IMR-90 (cell line): ENCODE measurements at regions not wholly inside any gene's neighbourhood (a gene's known extent, or its start where the extent isn't known, plus 50 kb on each side); places are given as distances from the start of the nearest gene placed in this dataset.

ENCODE experiments used
- ATAC-seq: fragments of 200-7000 bp; cut with Tn5 transposase; 2 replicates; pipeline ENCODE4 v1.9.1; 2020; ENCODE audit warnings: low read depth, mild to moderate bottlenecking, moderate library complexity
- BruUV-seq: library from RNA; stranded (reverse); fragments of 400-500 nt; replicated peaks from 2 replicates; lab custom pipeline; 2021; lab: Mats Ljungman, UMichigan
- CTCF ChIA-PET: fragments of 300-600 bp; formaldehyde crosslinking; extraction: SDS; loops from one replicate; lab custom pipeline; 2021; ENCODE audit warnings: antibody characterized with exemption; lab: Yijun Ruan, JAX
- POLR2A ChIA-PET: fragments of 300-600 bp; sonication (Branson Sonifier 250); formaldehyde crosslinking; loops from one replicate; lab custom pipeline; 2022; ENCODE audit warnings: antibody characterized with exemption; ENCODE audit not compliant: unreplicated experiment; lab: Charles Lee
- DNase-seq: peaks from one replicate; pipeline ENCODE4 v3.0.0; 2013
- H2AFZ ChIP-seq: replicated peaks from 2 replicates; pipeline ENCODE3; 2013; ENCODE audit warnings: low read length, mild to moderate bottlenecking; ENCODE audit not compliant: poor library complexity
- H2AK5ac ChIP-seq: 2 replicates; pipeline ENCODE4 v1.6.1; 2013; ENCODE audit warnings: low read depth, low read length, inconsistent platforms
- H2AK9ac ChIP-seq: replicated peaks from 2 replicates; pipeline ENCODE3; 2013; ENCODE audit warnings: mild to moderate bottlenecking, low read depth, low read length, moderate library complexity; ENCODE audit not compliant: poor library complexity
- H2BK120ac ChIP-seq: 2 replicates; pipeline ENCODE4 v1.6.1; 2013; ENCODE audit warnings: low read depth, low read length, inconsistent platforms
- H2BK15ac ChIP-seq: 3 replicates; pipeline ENCODE4 v1.6.1; 2013; ENCODE audit warnings: low read depth, low read length, inconsistent platforms
- H2BK20ac ChIP-seq: 2 replicates; pipeline ENCODE4 v1.6.1; 2013; ENCODE audit warnings: low read depth, mild to moderate bottlenecking, inconsistent platforms, low read length, moderate library complexity
- H2BK5ac ChIP-seq: 2 replicates; pipeline ENCODE4 v1.6.1; 2013; ENCODE audit warnings: mild to moderate bottlenecking, low read depth, low read length, inconsistent platforms; ENCODE audit not compliant: poor library complexity, severe bottlenecking
- H3K14ac ChIP-seq: replicated peaks from 2 replicates; pipeline ENCODE4 v1.6.1; 2013; ENCODE audit warnings: low read depth, low read length, inconsistent platforms
- H3K18ac ChIP-seq: 2 replicates; pipeline ENCODE4 v1.6.1; 2013; ENCODE audit warnings: low read depth, low read length, control low read depth
- H3K23ac ChIP-seq: 2 replicates; pipeline ENCODE4 v1.6.1; 2013; ENCODE audit warnings: low read depth, low read length, inconsistent platforms
- H3K27ac ChIP-seq: 2 replicates; pipeline ENCODE4 v1.5.1; 2013; ENCODE audit warnings: mild to moderate bottlenecking, control low read depth, low read length; ENCODE audit not compliant: insufficient read depth
- H3K27me3 ChIP-seq: 2 replicates; pipeline ENCODE4 v1.6.1; 2013; ENCODE audit warnings: low read length; ENCODE audit not compliant: control insufficient read depth, insufficient read depth
- H3K36me3 ChIP-seq: 2 replicates; pipeline ENCODE4 v1.6.1; 2013; ENCODE audit warnings: low read length, mixed read lengths; ENCODE audit not compliant: control insufficient read depth, insufficient read depth
- H3K4ac ChIP-seq: 2 replicates; pipeline ENCODE4 v1.6.1; 2013; ENCODE audit warnings: low read depth, low read length, inconsistent platforms
- H3K4me1 ChIP-seq: 2 replicates; pipeline ENCODE4 v1.6.1; 2013; ENCODE audit warnings: low read length, mixed read lengths; ENCODE audit not compliant: control insufficient read depth, insufficient read depth
- H3K4me2 ChIP-seq: 2 replicates; pipeline ENCODE4 v1.6.1; 2013; ENCODE audit warnings: low read depth, mild to moderate bottlenecking, control low read depth, low read length, moderate library complexity
- H3K4me3 ChIP-seq: 2 replicates; pipeline ENCODE4 v1.5.1; 2013; ENCODE audit warnings: low read depth, mild to moderate bottlenecking, control low read depth, low read length, moderate library complexity; ENCODE audit not compliant: insufficient read depth
- H3K56ac ChIP-seq: 2 replicates; pipeline ENCODE4 v1.6.1; 2013; ENCODE audit warnings: low read length, inconsistent platforms; ENCODE audit not compliant: insufficient read depth; ENCODE audit errors: extremely low read depth
- H3K79me1 ChIP-seq, 2 experiments: 2 replicates each; pipeline ENCODE4 v1.6.1; 2013; ENCODE audit warnings: low read length in 2 of 2, inconsistent platforms in 1 of 2, low read depth in 1 of 2
- H3K9ac ChIP-seq: 2 replicates; pipeline ENCODE4 v1.6.1; 2013; ENCODE audit warnings: low read depth, low read length, control low read depth
- H3K9me1 ChIP-seq: 2 replicates; pipeline ENCODE4 v1.6.1; 2013; ENCODE audit warnings: low read length, inconsistent platforms; ENCODE audit not compliant: insufficient read depth
- H3K9me3 ChIP-seq: 2 replicates; pipeline ENCODE4 v1.6.1; 2013; ENCODE audit warnings: low read length; ENCODE audit not compliant: control insufficient read depth, insufficient read depth
- H4K20me1 ChIP-seq: 2 replicates; pipeline ENCODE4 v1.6.1; 2013; ENCODE audit warnings: low read length, inconsistent platforms; ENCODE audit not compliant: insufficient read depth
- H4K5ac ChIP-seq: 2 replicates; pipeline ENCODE4 v1.6.1; 2013; ENCODE audit warnings: mild to moderate bottlenecking, low read depth, low read length, control low read depth
- H4K8ac ChIP-seq, 2 experiments: 2 replicates each; pipeline ENCODE4 v1.6.1; 2013; ENCODE audit warnings: low read depth in 2 of 2, low read length in 2 of 2, control low read depth in 1 of 2, inconsistent platforms in 1 of 2
- H4K91ac ChIP-seq: 2 replicates; pipeline ENCODE4 v1.6.1; 2013; ENCODE audit warnings: low read depth, low read length, inconsistent platforms; ENCODE audit not compliant: insufficient read depth
- BHLHE40 ChIP-seq: fragments of 150-350 bp; IDR thresholded peaks from 2 replicates; pipeline ENCODE4 v1.6.1; 2016; ENCODE audit warnings: mild to moderate bottlenecking, low read depth, low read length
- CHD1 ChIP-seq: IDR thresholded peaks from 2 replicates; pipeline ENCODE4 v1.6.1; 2012; ENCODE audit warnings: low read depth, low read length, improper control_type of control experiment
- ELK1 ChIP-seq: fragments of 150-350 bp; IDR thresholded peaks from 2 replicates; pipeline ENCODE4 v1.6.1; 2016; ENCODE audit warnings: low read depth, mild to moderate bottlenecking, low read length, moderate library complexity, borderline replicate concordance
- MAFK ChIP-seq: IDR thresholded peaks from 2 replicates; pipeline ENCODE4 v1.6.1; 2012; ENCODE audit warnings: low read depth, low read length, improper control_type of control experiment
- MAZ ChIP-seq: IDR thresholded peaks from 2 replicates; pipeline ENCODE4 v1.6.1; 2012; ENCODE audit warnings: low read depth, mild to moderate bottlenecking, low read length, improper control_type of control experiment, moderate library complexity, borderline replicate concordance
- NFE2L2 ChIP-seq: fragments of 150-350 bp; IDR thresholded peaks from 2 replicates; pipeline ENCODE4 v1.6.1; 2016; ENCODE audit warnings: low read depth, mild to moderate bottlenecking, low read length
- POLR2A ChIP-seq: IDR thresholded peaks from 2 replicates; pipeline ENCODE4 v1.6.1; 2012; ENCODE audit warnings: mild to moderate bottlenecking, low read depth, low read length
- RAD21 ChIP-seq: IDR thresholded peaks from 2 replicates; pipeline ENCODE4 v1.6.1; 2012; ENCODE audit warnings: low read length, improper control_type of control experiment
- RCOR1 ChIP-seq: IDR thresholded peaks from 2 replicates; pipeline ENCODE4 v1.6.1; 2012; ENCODE audit warnings: mild to moderate bottlenecking, low read length, improper control_type of control experiment; ENCODE audit not compliant: insufficient replicate concordance
- RFX5 ChIP-seq: IDR thresholded peaks from 2 replicates; pipeline ENCODE4 v1.8.0; 2012; ENCODE audit warnings: low read depth, mild to moderate bottlenecking, low read length, moderate library complexity
- SMC3 ChIP-seq: fragments of 150-350 bp; IDR thresholded peaks from 2 replicates; pipeline ENCODE4 v1.6.1; 2016; ENCODE audit warnings: low read depth, mild to moderate bottlenecking, antibody characterized with exemption, low read length, moderate library complexity
- WGBS, 2 experiments: methylation state at CpG; one replicate each; pipeline versions ENCODE4 v1.1.5 to v1.1.7; 2013; ENCODE audit warnings: missing lambda C conversion rate in 2 of 2; ENCODE audit not compliant: insufficient read length in 1 of 2; ENCODE audit errors: extremely low coverage in 2 of 2; 5-methylcytosine and 5-hydroxymethylcytosine counted together
- dilution Hi-C: fragments of 300-500 bp; cut with HindIII; formaldehyde crosslinking; loops from one replicate; pipeline ENCODE4 v1.14.3; 2018; ENCODE audit warnings: low sequenced_read_pairs; ENCODE audit not compliant: unreplicated experiment
- in situ Hi-C: fragments of 300-500 bp; cut with MboI; formaldehyde crosslinking; loops from 3 replicates; pipeline ENCODE4 v1.14.3; 2019; ENCODE audit warnings: low sequenced_read_pairs, inconsistent platforms, mixed read lengths
- intact Hi-C: fragments of 100-400 bp; cut with micrococcal nuclease; formaldehyde crosslinking; loops from 2 replicates; pipeline ENCODE4 v1.10.0; 2022
- TF ChIP-seq, protein P1 (sequence below): conservative IDR thresholded peaks from 2 replicates; pipeline ENCODE4 v1.5.1; 2012; ENCODE audit warnings: mild to moderate bottlenecking, low read depth, low read length, improper control_type of control experiment

DNA sequence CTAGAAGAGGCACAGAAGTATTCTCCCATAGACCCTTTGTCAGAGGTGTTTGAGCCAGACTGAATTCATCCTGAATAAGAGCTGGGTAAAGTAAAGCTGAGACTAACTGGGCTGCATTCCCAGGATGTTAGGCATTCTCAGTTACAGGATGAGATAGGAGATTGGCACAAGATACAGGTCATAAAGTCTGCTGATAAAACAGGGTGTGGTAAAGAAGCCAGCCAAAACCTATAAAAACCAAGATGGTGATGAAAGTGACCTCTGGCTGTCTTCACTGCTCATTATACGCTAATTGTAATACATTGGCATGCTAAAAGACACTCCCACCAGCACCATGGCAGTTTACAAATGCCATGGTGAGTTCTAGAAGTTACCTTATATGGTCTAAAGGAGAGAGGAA is 364.9 kb upstream of the TMEFF2 start:
- no peak overlapping the region for H3K27ac ChIP-seq
- no CpG with 5 or more reads among the region's 1 CpG for WGBS, 2 experiments
- H2BK20ac ChIP-seq, result no peak overlapping the region
- TF ChIP-seq, protein P1, sequence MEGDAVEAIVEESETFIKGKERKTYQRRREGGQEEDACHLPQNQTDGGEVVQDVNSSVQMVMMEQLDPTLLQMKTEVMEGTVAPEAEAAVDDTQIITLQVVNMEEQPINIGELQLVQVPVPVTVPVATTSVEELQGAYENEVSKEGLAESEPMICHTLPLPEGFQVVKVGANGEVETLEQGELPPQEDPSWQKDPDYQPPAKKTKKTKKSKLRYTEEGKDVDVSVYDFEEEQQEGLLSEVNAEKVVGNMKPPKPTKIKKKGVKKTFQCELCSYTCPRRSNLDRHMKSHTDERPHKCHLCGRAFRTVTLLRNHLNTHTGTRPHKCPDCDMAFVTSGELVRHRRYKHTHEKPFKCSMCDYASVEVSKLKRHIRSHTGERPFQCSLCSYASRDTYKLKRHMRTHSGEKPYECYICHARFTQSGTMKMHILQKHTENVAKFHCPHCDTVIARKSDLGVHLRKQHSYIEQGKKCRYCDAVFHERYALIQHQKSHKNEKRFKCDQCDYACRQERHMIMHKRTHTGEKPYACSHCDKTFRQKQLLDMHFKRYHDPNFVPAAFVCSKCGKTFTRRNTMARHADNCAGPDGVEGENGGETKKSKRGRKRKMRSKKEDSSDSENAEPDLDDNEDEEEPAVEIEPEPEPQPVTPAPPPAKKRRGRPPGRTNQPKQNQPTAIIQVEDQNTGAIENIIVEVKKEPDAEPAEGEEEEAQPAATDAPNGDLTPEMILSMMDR, result no peak
- TF ChIP-seq ELK1, result no peak
- no peak for TF ChIP-seq POLR2A
- TF ChIP-seq MAZ, result no peak
- no peak for TF ChIP-seq RAD21
- no peak for TF ChIP-seq SMC3
- no peak for TF ChIP-seq RCOR1
- TF ChIP-seq MAFK, result no peak
- TF ChIP-seq CHD1, result no peak
- TF ChIP-seq BHLHE40, result no peak
- no peak for TF ChIP-seq NFE2L2
- TF ChIP-seq RFX5, result no peak
- no peak overlapping the region for H4K8ac ChIP-seq
- no peak for ATAC-seq
- H3K4me3 ChIP-seq, result no peak overlapping the region
- in situ Hi-C loops (no loop called here), intact Hi-C loops (no loop called here), dilution Hi-C loops (no loop called here)
- no peak overlapping the region for H2BK5ac ChIP-seq
- H3K14ac ChIP-seq, result no peak overlapping the region
- no peaks in the 10 kb centered on the region for H3K79me1 ChIP-seq
- ChIA-PET POLR2A (no interaction called here), CTCF (no interaction called here)
- H3K9me1 ChIP-seq, result no peaks in the 10 kb centered on the region
- H2AK9ac ChIP-seq, result no peak overlapping the region
- H3K4me2 ChIP-seq, result no peak overlapping the region
- no TSS peak for BruUV-seq
- no peak overlapping the region for H3K18ac ChIP-seq
- no peaks in the 10 kb centered on the region for H3K27me3 ChIP-seq
- H2AK5ac ChIP-seq, result no peak overlapping the region
- peaks cover 2% of the 10 kb centered on the region for H3K9me3 ChIP-seq
- H4K5ac ChIP-seq, result no peak overlapping the region
- DNase-seq, result no peak
- H4K20me1 ChIP-seq, result no peaks in the 10 kb centered on the region
- no peaks in the 10 kb centered on the region for H3K36me3 ChIP-seq
- no peak overlapping the region for H3K9ac ChIP-seq
- H4K91ac ChIP-seq, result no peak overlapping the region
- no peak overlapping the region for H3K56ac ChIP-seq
- no peaks in the 10 kb centered on the region for H3K4me1 ChIP-seq
- H2AFZ ChIP-seq, result no peak overlapping the region
- H2BK120ac ChIP-seq, result no peak overlapping the region
- no peak overlapping the region for H3K23ac ChIP-seq
- H2BK15ac ChIP-seq, result no peak overlapping the region
- H3K4ac ChIP-seq, result no peak overlapping the region
